Keratinocyte (primary cell): ENCODE measurements at regions not wholly inside any gene's neighbourhood (a gene's known extent, or its start where the extent isn't known, plus 50 kb on each side); places are given as distances from the start of the nearest gene placed in this dataset.

Source experiments
- DNase-seq: peaks from one replicate; pipeline ENCODE4 v3.0.0-alpha.2; 2011; ENCODE audit warnings: low read depth, missing footprints, low spot score
- FAIRE-seq: peaks from 2 replicates; lab custom pipeline; 2011; peaks lifted over from hg19 to GRCh38; lab: Jason Lieb, UNC
- H2AFZ ChIP-seq: 2 replicates; pipeline ENCODE4 v1.6.0; 2012; ENCODE audit warnings: low read length, control low read depth, inconsistent platforms; ENCODE audit not compliant: control insufficient read depth
- H3K27ac ChIP-seq: 2 replicates; pipeline ENCODE4 v1.5.1; 2011; ENCODE audit warnings: low read length; ENCODE audit not compliant: control insufficient read depth, insufficient read depth
- H3K27me3 ChIP-seq: 3 replicates; pipeline ENCODE4 v1.6.0; 2011; ENCODE audit warnings: low read length; ENCODE audit not compliant: control insufficient read depth, insufficient read depth; ENCODE audit errors: extremely low read depth
- H3K36me3 ChIP-seq, 2 experiments: 2 replicates in 1 of 2; 3 replicates in 1 of 2; pipeline ENCODE4 v1.5.1; 2011; ENCODE audit warnings: low read length in 2 of 2, mild to moderate bottlenecking in 1 of 2; ENCODE audit not compliant: control insufficient read depth in 2 of 2, insufficient read depth in 2 of 2; ENCODE audit errors: extremely low read depth in 1 of 2
- H3K4me1 ChIP-seq: 3 replicates; pipeline ENCODE4 v1.5.1; 2011; ENCODE audit warnings: low read length; ENCODE audit not compliant: control insufficient read depth, insufficient read depth; ENCODE audit errors: extremely low read depth
- H3K4me2 ChIP-seq: 3 replicates; pipeline ENCODE4 v1.6.0; 2011; ENCODE audit warnings: low read depth, low read length; ENCODE audit not compliant: control insufficient read depth, insufficient read depth; ENCODE audit errors: extremely low read depth
- H3K4me3 ChIP-seq, 3 experiments: fragments of 200-600 bp in 1 of 3; sonication (generic) in 1 of 3; 2 replicates in 2 of 3; 3 replicates in 1 of 3; pipeline ENCODE4 v1.5.1; 2011 to 2016; ENCODE audit warnings: low read length in 3 of 3, mild to moderate bottlenecking in 3 of 3, control low read depth in 2 of 3, inconsistent platforms in 1 of 3, low read depth in 1 of 3, mixed read lengths in 1 of 3, mixed run types in 1 of 3, moderate library complexity in 1 of 3; ENCODE audit not compliant: control insufficient read depth in 2 of 3, insufficient read depth in 2 of 3; ENCODE audit errors: extremely low read depth in 1 of 3
- H3K79me2 ChIP-seq: 2 replicates; pipeline ENCODE4 v1.6.0; 2012; ENCODE audit warnings: low read length; ENCODE audit not compliant: control insufficient read depth, insufficient read depth
- H3K9ac ChIP-seq: 3 replicates; pipeline ENCODE4 v1.6.0; 2011; ENCODE audit warnings: low read length; ENCODE audit not compliant: control insufficient read depth, insufficient read depth; ENCODE audit errors: extremely low read depth
- H3K9me1 ChIP-seq: 3 replicates; pipeline ENCODE4 v1.6.0; 2011; ENCODE audit warnings: low read length; ENCODE audit not compliant: control insufficient read depth, insufficient read depth; ENCODE audit errors: extremely low read depth
- H3K9me3 ChIP-seq: 2 replicates; pipeline ENCODE4 v1.5.1; 2012; ENCODE audit warnings: low read depth, low read length; ENCODE audit not compliant: control insufficient read depth
- H4K20me1 ChIP-seq: 3 replicates; pipeline ENCODE4 v1.6.0; 2011; ENCODE audit warnings: low read length; ENCODE audit not compliant: control insufficient read depth, insufficient read depth; ENCODE audit errors: extremely low read depth
- EZH2 ChIP-seq: IDR thresholded peaks from one replicate; pipeline ENCODE4 v1.6.1; 2012; ENCODE audit warnings: inconsistent platforms, mild to moderate bottlenecking, low read length, moderate library complexity
- dilution Hi-C: fragments of 300-500 bp; cut with MboI; formaldehyde crosslinking; loops from one replicate; pipeline ENCODE4 v1.7.0; 2020; ENCODE audit warnings: low sequenced_read_pairs; ENCODE audit not compliant: extremely low pct_ligation_motif_present
- TF ChIP-seq, protein P1 (sequence below), 3 experiments: IDR thresholded peaks in 1 of 3; conservative IDR thresholded peaks in 1 of 3; optimal IDR thresholded peaks in 1 of 3; 2 replicates in 2 of 3; 3 replicates in 1 of 3; pipeline versions ENCODE3 to v1.5.1; 2011; ENCODE audit warnings: low read length in 3 of 3, mild to moderate bottlenecking in 3 of 3, moderate library complexity in 2 of 3, control low read depth in 1 of 3, inconsistent platforms in 1 of 3; ENCODE audit not compliant: insufficient read depth in 2 of 3; ENCODE audit errors: extremely low read depth in 1 of 3

GRCh38 chr4:108483079-108483478 lies 137.3 kb upstream of the RPL34 start:
- no peaks in the 10 kb centered on the region for H4K20me1 ChIP-seq
- H3K27ac ChIP-seq = no peak overlapping the region
- H3K9me3 ChIP-seq = no peaks in the 10 kb centered on the region
- H3K9ac ChIP-seq = no peak overlapping the region
- no peak overlapping the region for H3K4me3 ChIP-seq
- dilution Hi-C loops = no loop called here
- no peak for TF ChIP-seq EZH2
- TF ChIP-seq, protein P1, sequence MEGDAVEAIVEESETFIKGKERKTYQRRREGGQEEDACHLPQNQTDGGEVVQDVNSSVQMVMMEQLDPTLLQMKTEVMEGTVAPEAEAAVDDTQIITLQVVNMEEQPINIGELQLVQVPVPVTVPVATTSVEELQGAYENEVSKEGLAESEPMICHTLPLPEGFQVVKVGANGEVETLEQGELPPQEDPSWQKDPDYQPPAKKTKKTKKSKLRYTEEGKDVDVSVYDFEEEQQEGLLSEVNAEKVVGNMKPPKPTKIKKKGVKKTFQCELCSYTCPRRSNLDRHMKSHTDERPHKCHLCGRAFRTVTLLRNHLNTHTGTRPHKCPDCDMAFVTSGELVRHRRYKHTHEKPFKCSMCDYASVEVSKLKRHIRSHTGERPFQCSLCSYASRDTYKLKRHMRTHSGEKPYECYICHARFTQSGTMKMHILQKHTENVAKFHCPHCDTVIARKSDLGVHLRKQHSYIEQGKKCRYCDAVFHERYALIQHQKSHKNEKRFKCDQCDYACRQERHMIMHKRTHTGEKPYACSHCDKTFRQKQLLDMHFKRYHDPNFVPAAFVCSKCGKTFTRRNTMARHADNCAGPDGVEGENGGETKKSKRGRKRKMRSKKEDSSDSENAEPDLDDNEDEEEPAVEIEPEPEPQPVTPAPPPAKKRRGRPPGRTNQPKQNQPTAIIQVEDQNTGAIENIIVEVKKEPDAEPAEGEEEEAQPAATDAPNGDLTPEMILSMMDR (optimal IDR thresholded peaks at IDR 0.05 in 1 of 3, IDR thresholded peaks at IDR 0.05 in 1 of 3, conservative IDR thresholded peaks at IDR 0.05 in 1 of 3; ENCODE audit: extremely low read depth in 1 of 3, insufficient read depth in 2 of 3, low read length in 3 of 3) = no peak
- H3K36me3 ChIP-seq = no peaks in the 10 kb centered on the region
- DNase-seq (no peak), FAIRE-seq (no peak)
- no peak overlapping the region for H2AFZ ChIP-seq
- no peaks in the 10 kb centered on the region for H3K9me1 ChIP-seq
- no peak overlapping the region for H3K4me2 ChIP-seq
- no peaks in the 10 kb centered on the region for H3K4me1 ChIP-seq
- H3K79me2 ChIP-seq = no peaks in the 10 kb centered on the region
- no peaks in the 10 kb centered on the region for H3K27me3 ChIP-seq

DNA sequence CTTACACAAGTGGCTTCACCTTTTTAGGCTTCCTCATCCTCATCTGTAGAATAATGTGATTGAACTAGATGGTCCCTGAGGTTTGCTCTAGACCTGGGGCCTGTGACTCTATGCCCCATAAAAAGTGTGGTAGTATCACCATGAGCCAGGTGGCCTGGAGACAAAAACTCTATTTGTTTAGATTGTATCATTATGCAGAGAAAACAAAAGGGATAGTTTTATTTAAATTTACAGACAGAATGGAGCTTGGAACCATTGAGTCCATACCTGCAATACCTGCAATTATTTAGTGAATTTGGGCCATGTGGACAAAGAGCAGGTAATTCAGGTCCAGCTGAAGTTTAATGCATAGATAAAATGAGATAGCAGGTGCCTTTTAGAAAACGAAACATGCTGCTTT lies 139.5 kb upstream of the RPL34 start:
- Histone ChIP-seq H3K9me1 (no peaks in the 10 kb centered on the region), H3K4me2 (no peak overlapping the region), H4K20me1 (no peaks in the 10 kb centered on the region), H3K27me3 (no peaks in the 10 kb centered on the region), H2AFZ (no peak overlapping the region), H3K9ac (no peak overlapping the region), H3K36me3 (no peaks in the 10 kb centered on the region), H3K4me1 (no peaks in the 10 kb centered on the region), H3K9me3 (no peaks in the 10 kb centered on the region), H3K27ac (no peak overlapping the region), H3K79me2 (no peaks in the 10 kb centered on the region), H3K4me3 (no peak overlapping the region)
- no peak for FAIRE-seq
- TF ChIP-seq EZH2 = no peak
- TF ChIP-seq, protein P1 (optimal IDR thresholded peaks at IDR 0.05 in 1 of 3, IDR thresholded peaks at IDR 0.05 in 1 of 3, conservative IDR thresholded peaks at IDR 0.05 in 1 of 3; ENCODE audit: extremely low read depth in 1 of 3, insufficient read depth in 2 of 3, low read length in 3 of 3) = no peak
- dilution Hi-C loops = no loop called here
- no peak for DNase-seq
